SK-N-MC (cell line): ENCODE measurements at regions not wholly inside any gene's neighbourhood (a gene's known extent, or its start where the extent isn't known, plus 50 kb on each side); places are given as distances from the start of the nearest gene placed in this dataset.

ENCODE experiments used
- EZH2 ChIP-seq: fragments of 200-600 bp; sonication (generic); IDR thresholded peaks from one replicate; pipeline ENCODE4 v1.6.1; 2017; ENCODE audit warnings: antibody characterized with exemption
- POLR2AphosphoS5 ChIP-seq: IDR thresholded peaks from 2 replicates; pipeline ENCODE4 v1.6.1; 2012; ENCODE audit warnings: mild to moderate bottlenecking, low read depth, low read length, borderline replicate concordance

GRCh38 chr20:40304119-40304613 lies 384.9 kb downstream of the MAFB start:
- TF ChIP-seq POLR2AphosphoS5 (no peak), EZH2 (no peak)
